ENCODE measurements at regions not wholly inside any gene's neighbourhood (a gene's known extent, or its start where the extent isn't known, plus 50 kb on each side); places are given as distances from the start of the nearest gene placed in this dataset.

DNA sequence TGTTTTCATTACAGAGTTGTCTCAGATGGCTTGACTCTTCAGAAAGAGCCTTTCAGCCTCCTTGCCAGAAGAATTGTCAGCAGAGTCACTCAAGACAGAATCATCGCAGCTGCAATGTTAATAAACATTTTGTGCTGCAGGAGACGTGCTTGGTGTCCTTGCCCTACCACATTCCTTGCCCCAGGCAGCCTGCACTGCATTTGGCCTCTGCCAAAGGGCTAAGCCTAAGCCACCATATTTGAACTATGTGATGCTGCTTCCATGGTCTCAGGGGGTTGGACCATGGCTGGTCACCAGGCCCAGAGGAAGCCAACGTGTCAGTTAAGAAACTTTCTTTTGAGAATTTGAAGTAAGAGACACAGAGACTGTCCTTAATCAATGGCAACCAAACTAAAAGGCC lies 145.4 kb downstream of the ACTL7B start:
- DNase-seq (ENCODE audit: low read depth), result no peak

DNA sequence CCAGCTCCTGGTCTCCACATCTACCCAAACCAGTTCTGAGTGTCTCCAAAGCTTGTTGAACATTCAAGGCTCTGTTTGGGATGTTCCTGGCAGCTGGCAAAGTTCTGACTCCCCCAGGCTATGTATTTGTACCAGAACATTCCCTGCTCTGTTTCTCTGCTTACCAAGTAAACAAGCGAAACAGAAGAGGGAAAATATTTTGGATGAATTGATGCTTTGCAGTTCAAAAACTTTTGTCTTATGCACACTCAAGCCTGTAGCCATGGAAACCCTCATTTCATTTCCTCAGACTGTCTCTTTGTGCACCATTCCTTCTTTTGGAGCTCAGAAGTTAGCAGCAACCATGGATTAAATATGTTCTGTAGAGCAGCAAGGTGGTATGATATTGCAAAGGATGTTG lies 145.8 kb downstream of the ACTL7B start:
- no peak for DNase-seq (ENCODE audit: low read depth)

DNA sequence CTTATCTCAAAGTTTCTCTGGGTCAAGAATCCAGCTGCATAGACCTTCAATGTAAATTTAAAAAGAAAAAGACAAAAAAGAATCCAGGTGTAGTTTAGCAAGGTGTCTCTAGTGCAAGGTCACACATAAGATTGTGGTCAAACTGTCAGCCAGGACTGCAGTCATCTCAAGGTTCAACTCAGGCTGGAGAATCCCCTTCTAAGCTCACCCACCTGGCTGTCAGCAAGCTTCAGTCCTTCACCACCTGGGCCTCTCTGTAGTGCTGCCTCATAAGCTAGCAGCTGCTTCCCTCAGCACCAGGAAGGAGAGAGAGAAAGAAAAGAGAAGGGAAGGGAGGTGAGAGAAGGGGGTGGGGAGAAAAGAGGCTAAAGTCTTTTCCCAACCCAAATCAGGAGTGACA lies 146.7 kb downstream of the ACTL7B start:
- DNase-seq (ENCODE audit: low read depth), result no peak

DNA sequence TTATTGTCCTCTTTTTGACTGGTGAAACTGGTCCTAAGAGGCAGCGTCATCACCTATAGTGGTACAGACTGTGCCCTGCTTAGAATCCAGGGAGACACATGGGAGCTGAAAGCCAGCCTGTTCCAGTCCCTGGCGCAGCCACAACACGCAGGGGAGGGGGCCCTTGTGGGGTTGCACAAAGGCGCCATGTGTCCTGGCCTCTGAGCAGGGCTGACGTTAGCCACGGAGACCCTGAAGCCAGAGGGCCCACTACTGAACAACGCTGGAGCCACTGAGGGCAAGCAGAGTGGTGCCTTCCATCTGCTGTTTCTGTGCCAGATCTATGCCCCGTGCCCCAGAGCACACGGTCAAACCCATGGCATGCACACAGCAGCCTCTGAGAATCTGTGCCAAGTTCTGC lies 147.3 kb downstream of the ACTL7B start:
- DNase-seq (ENCODE audit: low read depth), result no peak

DNA sequence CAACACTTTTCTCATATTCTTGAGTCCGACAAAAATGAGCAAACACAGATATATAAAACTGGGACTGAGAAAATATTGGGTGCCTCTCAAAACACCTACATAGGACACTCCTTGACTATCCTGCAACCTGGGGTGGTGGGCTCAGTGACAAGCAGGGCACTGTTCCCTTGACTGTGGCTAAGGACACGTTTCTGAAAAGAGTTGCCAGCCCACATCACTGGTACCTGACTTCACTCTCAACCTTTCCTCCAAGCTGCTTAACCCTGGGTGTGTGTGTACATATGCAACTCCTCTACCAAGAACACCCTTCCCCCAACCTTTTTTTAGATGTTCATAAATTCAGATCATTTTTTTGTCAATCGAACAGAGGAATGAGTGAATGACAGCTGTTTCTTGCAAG lies 148.7 kb downstream of the ACTL7B start:
- no peak for DNase-seq (ENCODE audit: low read depth)

DNA sequence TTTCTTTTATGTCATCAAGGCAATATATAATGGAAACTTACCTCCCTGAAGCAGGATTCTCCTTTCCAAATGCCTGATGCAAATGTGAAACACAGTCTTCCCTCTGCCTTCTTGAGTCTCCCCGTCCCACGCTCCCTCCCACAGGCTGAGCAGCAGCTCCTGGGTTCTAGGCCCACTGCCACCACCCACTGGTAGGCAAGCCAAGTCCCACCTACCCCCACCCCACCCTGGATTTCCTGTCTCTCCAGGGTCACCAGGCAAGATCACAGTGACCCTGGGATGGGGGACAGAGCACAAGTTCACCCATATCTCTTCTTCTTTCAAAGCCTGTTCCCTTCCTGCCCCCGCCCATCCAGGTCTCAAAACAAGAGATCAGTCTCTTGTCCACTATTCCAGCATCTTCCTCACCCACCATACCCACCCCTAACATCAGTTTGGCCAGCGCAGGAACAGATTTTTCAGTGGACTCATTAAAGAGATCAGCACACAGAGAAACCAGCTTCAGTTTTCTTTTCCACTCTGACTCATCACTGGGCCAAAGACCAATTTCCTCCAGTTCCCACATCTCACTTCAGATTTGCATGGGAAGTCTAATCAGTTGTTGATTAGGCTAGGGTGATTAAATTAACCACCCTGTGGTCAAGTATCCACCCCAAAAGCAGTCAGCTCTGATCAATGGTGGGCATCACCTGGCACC lies 151.5 kb downstream of the ACTL7B start:
- no peak for DNase-seq (ENCODE audit: low read depth)

DNA sequence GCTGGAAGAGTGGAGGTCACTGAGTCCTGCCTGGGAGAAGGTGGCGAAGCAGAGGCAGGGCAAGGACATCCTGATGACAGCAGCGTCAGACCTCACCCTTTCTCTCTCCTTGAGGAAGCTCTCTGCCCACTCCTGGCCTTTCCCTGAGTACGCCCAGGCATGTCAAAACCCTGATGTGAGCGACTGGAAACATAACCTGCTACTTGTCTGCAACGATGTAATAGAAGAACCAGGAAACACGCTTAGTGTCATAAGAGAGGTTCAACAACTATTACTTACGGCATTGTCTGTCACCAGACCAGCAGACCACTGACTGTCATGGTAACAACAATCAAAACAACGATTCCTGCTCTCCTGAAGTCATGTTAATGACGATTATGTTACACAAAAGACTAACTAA lies 152.4 kb downstream of the ACTL7B start:
- no peak for DNase-seq (ENCODE audit: low read depth)

DNA sequence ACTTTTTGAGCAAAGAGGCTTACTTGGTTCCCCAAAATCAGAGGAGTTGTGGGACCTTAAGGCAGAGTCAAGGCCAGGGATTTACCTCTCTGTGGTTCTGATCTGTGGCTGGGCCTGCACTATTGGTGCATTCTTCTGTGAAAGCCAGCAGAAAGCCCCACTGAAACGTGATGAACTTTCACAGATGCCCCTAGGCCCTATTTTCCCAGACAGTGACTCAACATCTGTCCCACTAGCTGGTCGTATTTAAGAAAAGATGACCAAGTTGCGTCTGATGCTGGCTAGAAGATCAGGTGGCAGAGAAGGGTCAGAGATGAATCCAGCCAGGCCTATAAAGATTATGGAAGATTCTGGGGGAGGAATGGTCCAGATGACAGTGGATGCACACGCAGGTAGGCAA lies 153.1 kb downstream of the ACTL7B start:
- no peak for DNase-seq (ENCODE audit: low read depth)

DNA sequence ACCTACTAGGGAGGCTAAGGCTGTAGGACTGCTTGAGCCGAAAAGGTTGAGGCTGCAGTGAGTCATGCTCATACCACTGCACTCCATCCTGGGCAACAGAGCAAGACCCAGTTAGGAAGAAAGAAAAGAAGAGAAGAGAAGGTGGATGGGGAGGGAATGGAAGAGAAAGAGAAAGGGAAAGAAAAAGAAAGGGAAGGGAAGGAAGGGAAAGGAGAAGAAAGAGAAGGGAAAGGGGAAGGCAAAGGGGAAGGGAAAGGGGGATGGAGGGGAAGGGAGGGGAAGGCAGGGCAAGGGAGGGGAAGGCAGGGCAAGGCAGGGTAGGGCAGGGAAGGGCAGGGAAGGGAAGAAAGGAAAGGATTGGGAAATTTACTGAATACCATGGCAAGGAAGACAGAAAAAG lies 157.0 kb downstream of the ACTL7B start:
- no peak for DNase-seq (ENCODE audit: low read depth)

DNA sequence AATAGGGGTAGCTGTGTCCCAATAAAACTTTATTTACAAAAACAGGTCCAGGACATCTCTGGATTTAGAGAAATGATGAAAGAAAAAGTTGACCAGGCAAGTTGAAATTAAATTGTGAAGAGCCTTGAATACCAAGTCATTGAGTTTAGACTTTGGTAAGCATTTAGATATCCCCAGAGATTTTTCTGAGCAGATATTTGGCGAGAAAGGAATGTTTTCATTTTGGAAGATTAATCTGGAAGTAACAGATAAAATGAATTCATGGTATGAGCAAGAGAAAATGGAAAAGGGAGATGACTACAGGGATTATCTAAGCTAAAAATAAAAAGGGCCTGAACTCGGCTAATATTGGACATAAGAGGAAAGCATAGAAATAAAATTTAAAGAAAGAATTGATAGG lies 157.6 kb downstream of the ACTL7B start:
- no peak for DNase-seq (ENCODE audit: low read depth)

DNA sequence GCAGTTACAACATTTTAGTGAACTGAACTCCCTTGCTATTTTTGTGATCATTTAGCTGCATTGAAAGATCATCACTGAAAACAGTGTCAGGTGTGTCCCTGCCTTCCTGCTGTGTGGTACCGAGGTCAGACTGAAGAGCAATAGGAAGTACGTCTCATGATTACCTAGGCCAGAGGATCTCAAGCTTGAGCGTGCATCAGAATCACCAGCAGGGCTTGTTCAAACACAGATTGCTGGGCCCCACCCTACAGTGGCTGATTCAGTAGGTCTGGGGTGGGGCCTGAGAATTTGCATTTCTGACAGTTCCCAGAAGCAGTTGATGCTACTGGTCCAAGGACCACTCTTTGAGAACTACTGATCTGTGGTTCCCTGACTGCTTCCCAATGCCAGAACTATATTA lies 159.6 kb downstream of the ACTL7B start:
- no peak for DNase-seq (ENCODE audit: low read depth)

DNA sequence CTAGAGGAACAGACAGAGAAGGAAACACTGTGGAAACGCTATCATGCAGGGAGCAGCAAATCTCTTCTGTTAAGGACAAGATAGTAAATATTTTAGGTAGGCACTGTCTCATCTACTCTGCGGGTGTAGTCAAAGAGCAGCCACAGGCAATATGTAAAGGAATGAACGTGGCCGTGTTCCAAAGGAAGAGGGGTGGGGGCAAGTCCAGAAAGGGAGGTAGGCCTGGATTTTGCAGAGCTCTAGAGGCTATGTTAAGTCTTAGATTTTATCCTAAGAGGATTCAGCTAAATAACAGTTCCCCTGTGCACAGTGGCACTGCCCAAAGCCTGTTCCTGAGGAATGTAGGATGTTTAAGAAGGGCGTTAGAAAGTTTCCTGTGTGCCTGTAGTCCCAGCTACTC lies 161.6 kb downstream of the ACTL7B start:
- no peak for DNase-seq (ENCODE audit: low read depth)

DNA sequence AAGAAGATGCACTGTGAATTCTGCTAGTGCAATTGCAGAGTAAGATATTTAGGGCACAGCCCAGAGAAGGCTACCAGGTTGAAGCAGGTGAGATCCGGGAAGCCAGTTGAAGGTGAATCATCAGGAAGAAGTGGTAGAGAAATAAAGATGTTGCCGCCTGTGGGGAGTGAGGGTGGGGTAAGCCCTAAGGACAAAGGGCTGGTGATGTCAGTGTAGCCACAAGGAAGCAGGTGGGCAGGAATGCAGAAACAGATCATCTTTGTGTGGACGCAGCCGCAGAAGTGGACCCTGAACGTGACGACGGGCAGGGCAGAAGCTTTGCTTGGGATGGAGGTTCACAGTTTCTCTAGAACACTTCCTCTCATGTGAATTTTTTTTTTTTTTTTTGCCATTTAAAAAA lies 164.2 kb downstream of the ACTL7B start:
- no peak for DNase-seq (ENCODE audit: low read depth)

DNA sequence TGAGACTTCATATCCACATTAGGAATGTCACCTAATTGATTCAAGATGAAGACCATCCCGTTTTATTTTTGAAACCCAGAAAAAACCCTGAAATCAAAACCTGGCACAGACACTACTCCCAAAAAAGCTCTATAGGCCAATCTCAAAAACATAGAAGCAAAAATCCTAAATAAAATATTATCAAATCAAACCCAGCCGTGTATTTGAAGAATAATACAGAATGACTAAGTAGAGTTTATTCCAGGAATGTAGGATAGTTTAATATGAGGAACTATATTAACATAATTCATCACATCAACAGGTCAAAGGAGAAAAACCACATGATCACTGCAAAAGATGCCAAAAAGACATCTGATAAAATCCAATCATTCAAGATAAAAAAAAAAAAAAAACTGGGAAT lies 167.1 kb downstream of the ACTL7B start:
- DNase-seq (ENCODE audit: low read depth), result no peak

DNA sequence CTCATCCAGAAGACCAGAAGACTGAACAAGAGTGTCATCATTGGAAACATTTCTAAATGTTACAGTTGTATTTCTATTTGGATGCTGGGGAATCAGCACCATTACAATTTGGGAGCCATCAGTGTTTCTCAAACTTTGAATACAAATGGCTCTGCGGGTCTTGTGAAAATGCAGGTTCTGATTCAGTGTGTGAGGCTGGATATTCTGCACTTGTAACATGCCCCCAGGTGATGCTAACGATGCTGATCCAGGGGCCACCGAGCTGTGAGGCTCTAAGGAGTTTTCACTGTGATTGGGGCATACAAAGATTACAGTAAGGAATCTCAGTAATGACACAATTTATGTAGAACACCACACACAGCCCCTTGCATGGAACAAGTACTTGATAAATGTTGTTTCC lies 167.7 kb downstream of the ACTL7B start:
- no peak for DNase-seq (ENCODE audit: low read depth)

DNA sequence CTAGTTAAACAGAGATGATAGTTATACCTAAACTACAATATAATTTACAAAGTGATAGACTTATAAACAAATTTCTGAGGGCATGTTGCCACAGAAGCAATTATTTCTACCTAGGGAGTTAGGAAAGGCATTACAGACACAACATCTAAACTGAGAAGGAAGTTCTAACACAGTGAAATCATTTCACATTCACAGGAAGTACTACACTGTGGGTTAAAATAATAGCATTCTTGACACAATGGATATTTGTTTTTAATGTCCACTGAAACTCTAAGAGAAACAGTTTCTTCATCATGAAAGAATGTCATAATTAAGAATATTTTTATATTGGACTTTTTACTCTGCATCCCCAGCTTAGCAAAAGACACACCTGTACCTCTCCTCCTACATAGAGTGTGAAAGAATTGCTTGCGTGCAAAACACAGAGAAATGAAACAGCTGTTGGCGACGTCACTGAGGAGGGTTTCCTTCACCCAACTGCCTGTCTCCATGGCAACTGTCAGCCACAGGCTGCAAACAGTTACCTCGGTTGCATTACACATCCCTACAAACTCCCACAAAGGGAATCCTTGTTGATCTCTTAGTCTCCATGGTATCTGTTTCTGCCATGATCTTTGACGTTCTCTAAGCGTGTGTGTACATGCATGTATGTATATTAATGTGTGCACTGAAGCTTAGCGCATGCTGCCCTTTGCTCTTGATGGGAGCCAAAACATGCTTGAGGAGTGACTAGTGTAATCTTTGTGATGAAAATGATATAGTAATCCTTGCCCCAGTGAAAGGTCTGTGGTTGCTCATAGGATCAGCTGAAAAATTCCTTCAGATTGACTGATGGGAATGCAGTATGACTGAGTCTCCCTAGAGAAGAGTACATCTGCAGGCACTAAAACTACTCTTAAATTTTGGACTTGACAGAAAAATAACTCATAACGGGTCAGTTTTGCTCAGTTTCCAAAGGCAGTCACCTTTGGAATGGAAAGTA lies 168.5 kb downstream of the ACTL7B start:
- DNase-seq (ENCODE audit: low read depth), result no peak

DNA sequence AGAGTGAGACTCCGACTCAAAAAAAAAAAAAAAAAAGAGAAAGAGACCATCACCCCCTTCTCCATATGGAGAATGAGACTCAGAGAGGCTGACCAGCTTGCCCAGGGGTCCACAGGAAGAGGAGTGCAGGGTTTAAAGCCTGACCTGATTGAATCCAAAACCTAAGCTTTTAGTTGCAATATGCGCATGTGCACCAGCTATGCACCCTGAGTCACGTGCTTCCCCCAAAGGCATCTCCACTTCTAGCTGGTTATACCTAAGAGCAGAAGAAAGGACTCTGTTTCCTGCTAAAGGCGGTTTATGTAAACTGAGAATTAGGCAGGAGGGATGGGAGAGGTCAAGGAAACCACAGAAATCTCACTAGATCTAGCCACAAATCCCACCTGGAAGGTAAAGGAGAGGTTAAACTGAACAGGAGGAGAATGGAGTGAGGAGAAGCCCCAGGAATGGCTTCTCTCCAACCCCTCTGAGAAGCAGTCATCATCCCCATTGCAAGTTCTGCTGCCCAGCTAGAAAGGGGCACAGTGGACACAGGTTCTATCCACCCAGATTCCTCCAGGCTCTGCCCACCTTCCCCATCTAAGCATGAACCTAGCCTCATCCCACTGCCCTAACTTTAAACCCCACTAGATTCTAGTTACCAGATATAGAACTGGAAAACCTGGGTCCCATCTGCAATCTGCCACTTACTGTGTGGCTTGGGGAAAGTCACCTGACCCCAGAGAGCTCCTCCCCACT lies 171.3 kb downstream of the ACTL7B start:
- DNase-seq (ENCODE audit: low read depth), result no peak

DNA sequence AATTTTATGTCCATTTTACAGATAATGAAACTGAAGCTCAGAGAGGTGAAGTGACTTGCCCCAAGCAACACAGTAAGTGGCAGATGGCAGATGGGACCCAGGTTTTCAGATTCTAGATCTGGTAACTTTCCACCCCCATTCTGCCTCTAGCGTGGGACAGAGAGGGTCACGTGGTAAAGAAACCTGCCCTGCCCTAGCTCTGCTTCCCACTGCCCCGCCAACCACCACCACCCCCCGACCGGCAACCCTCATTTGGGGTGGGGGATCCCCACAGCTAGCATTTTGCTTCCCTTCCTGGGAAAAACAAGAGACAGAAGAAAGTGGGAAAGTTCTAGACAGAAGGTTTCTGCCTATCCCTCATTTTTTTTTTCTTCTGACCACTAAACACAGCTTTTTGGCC lies 172.5 kb downstream of the ACTL7B start:
- DNase-seq (ENCODE audit: low read depth), result no peak

DNA sequence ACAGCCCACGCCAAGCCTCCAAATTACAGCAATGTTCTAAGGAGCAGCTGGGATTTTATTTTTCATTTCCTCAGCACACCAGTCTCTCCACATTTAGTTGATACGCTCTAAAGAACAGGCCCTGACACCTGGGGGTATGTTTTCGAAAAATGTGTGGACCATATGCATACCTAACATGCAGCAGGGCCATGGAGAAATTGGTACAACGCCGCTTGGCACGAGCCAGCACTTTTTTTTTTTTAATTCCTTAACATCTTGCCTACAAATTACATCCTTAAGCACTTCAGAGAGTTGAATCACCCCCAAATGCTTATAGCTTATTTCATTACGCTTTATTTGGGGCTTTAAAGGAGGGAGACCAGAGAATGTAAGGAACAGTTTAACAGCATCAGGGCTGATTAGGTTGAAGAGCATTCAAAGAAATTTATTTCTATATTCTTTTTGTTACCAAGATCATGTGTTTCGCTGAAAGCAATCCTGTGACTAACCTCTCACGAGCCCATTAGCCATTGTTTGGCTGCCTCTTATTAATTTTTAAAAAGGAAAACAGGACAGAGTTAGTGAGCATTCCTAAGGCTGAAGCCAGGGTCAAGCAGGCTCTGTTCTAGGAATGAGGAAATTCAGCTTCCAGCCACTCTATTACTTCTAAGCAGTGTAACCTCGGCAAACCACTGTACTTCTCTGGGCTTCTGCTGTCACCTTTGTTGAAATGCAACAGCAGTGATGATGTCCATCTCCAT lies 173.8 kb downstream of the ACTL7B start:
- no peak for DNase-seq (ENCODE audit: low read depth)

DNA sequence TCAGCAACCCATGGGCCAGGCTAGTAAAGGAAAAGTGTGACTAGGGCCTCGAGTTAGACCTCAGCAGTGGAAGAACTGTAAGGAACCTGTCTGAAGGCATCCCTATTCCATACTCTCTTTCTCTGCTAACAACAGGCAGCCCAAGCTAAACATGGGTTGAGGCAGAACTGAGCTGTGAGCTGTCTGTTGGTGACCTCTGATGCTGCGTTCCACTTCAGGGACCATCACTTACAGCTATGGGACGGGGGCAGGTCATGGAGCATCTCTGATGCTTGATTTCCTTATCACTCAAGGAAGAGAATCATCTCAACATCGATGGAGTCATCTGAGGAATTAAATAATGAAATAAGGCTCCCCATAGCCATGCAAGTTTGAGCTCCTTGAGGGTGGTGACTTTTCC lies 174.8 kb downstream of the ACTL7B start:
- DNase-seq (ENCODE audit: low read depth), result no peak

DNA sequence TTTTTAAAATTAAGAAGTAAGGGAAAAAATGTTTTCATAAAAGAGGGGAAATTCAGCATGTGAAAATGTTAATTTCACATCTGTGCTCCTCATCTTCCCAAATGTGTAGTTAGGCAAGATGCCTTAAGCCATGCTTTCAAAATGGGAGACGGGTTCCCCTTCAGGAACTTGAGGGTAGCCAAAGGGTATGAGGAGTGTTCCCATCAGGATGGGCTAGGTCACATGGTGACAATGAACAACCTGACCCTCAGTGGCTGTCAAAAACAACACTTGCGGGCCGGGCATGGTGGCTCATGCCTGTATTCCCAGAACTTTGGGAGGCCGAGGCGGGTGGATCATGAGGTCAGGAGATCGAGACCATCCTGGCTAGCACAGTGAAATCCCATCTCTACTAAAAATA lies 178.0 kb downstream of the ACTL7B start:
- no peak for DNase-seq (ENCODE audit: low read depth)

DNA sequence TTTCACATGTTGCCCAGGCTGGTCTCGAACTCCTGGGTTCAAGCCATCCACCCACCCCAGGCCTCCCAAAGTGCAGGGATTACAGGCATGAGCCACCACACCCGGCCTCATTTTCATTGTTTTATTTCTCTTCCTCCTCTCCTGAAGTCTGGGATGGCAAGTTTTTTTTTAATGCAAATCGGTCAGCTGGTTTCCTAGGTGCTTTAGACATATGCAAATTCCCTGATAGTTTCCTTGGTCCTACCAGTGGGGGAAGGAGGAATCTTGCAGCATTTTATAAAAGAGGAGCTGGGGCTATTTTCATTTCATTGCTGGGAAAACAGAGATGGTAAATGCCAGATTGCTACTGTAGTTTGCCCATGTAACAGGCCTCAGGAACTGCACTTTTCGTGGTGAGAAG lies 179.4 kb downstream of the ACTL7B start:
- DNase-seq (ENCODE audit: low read depth), result no peak
